ENCODE measurements at regions not wholly inside any gene's neighbourhood (a gene's known extent, or its start where the extent isn't known, plus 50 kb on each side); places are given as distances from the start of the nearest gene placed in this dataset.

DNA sequence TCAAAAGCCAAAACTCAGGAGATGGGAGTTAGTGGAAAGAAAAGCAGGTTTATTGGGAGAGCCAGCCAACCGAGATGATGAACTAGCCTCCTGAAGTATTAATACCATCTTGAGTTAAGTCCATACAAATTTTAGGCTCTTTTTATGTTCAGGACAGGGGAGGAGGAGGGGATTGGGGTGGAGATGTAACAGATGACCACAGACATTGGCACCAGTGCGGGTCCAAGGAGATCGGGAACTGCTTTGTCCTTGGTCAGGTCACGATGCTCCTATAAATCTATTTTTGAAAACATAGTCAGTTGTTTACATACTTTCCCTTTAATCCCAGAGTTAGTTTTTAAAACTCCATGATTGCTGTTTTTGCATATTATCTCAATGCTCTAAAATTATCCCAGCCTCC lies 219.6 kb downstream of the ANKRD60 start:
- TF ChIP-seq, protein P1, sequence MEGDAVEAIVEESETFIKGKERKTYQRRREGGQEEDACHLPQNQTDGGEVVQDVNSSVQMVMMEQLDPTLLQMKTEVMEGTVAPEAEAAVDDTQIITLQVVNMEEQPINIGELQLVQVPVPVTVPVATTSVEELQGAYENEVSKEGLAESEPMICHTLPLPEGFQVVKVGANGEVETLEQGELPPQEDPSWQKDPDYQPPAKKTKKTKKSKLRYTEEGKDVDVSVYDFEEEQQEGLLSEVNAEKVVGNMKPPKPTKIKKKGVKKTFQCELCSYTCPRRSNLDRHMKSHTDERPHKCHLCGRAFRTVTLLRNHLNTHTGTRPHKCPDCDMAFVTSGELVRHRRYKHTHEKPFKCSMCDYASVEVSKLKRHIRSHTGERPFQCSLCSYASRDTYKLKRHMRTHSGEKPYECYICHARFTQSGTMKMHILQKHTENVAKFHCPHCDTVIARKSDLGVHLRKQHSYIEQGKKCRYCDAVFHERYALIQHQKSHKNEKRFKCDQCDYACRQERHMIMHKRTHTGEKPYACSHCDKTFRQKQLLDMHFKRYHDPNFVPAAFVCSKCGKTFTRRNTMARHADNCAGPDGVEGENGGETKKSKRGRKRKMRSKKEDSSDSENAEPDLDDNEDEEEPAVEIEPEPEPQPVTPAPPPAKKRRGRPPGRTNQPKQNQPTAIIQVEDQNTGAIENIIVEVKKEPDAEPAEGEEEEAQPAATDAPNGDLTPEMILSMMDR (IDR thresholded peaks at IDR 0.05) = no peak
- TF ChIP-seq POLR2A (IDR thresholded peaks at IDR 0.05) = no peak
